K562 (cell line): ENCODE measurements at regions not wholly inside any gene's neighbourhood (a gene's known extent, or its start where the extent isn't known, plus 50 kb on each side); places are given as distances from the start of the nearest gene placed in this dataset.

Source experiments
- ATAC-seq: fragments of 200-7000 bp; cut with Tn5 transposase; 3 replicates; pipeline ENCODE4 v1.9.1; 2020; ENCODE audit warnings: moderate library complexity
- BruUV-seq: library from RNA; stranded (reverse); fragments of 400-500 nt; replicated peaks from 2 replicates; lab custom pipeline; 2021; lab: Mats Ljungman, UMichigan
- CTCF ChIA-PET: fragments of 300-600 bp; formaldehyde crosslinking; extraction: SDS; loops from one replicate; lab custom pipeline; 2021; ENCODE audit warnings: low intra/inter-chr PET ratio; lab: Yijun Ruan, JAX
- POLR2A ChIA-PET: fragments of 300-600, 350-650 bp; sonication (Branson Sonifier 250); formaldehyde crosslinking; extraction: SDS; loops from one replicate; lab custom pipeline; 2021; ENCODE audit warnings: antibody characterized with exemption, inconsistent platforms; lab: Yijun Ruan, JAX
- DNase-seq, 4 experiments: peaks; one replicate each; pipeline versions ENCODE4 v3.0.0 to v3.0.0-alpha.2; 2011 to 2018; ENCODE audit warnings: low spot score in 3 of 4, mixed read lengths in 3 of 4; ENCODE audit errors: extremely low read depth in 1 of 4
- FAIRE-seq: peaks from 2 replicates; lab custom pipeline; 2011; peaks lifted over from hg19 to GRCh38; lab: Jason Lieb, UNC
- H2AFZ ChIP-seq: 2 replicates; pipeline ENCODE4 v1.6.0; 2011; ENCODE audit warnings: low read depth, low read length, control low read depth, inconsistent platforms
- H3K27ac ChIP-seq: fragments of 200-600 bp; 3 replicates; pipeline ENCODE4 v1.8.0; 2011; ENCODE audit warnings: low read depth, mild to moderate bottlenecking, control low read depth, inconsistent platforms, low read length, moderate library complexity, mixed read lengths; ENCODE audit errors: extremely low read depth
- H3K27me3 ChIP-seq, 2 experiments: fragments of 300-600 bp in 1 of 2; 2 replicates in 1 of 2; 3 replicates in 1 of 2; pipeline versions ENCODE4 v1.6.0 to v1.8.0; 2011; ENCODE audit warnings: inconsistent platforms in 2 of 2, low read length in 2 of 2, mild to moderate bottlenecking in 1 of 2, mixed read lengths in 1 of 2, moderate library complexity in 1 of 2; ENCODE audit not compliant: control insufficient read depth in 2 of 2, insufficient read depth in 2 of 2
- H3K36me3 ChIP-seq: fragments of 300-600 bp; 3 replicates; pipeline ENCODE4 v1.8.0; 2011; ENCODE audit warnings: mild to moderate bottlenecking, low read length, inconsistent platforms; ENCODE audit not compliant: control insufficient read depth, insufficient read depth
- H3K4me1 ChIP-seq, 2 experiments: fragments of 200-600 bp in 1 of 2; replicated peaks in 1 of 2; 2 replicates in 1 of 2; 3 replicates in 1 of 2; pipeline versions ENCODE4 v1.5.1 to v1.8.0; 2011; ENCODE audit warnings: inconsistent platforms in 2 of 2, low read length in 2 of 2, mild to moderate bottlenecking in 1 of 2, mixed read lengths in 1 of 2, moderate library complexity in 1 of 2; ENCODE audit not compliant: control insufficient read depth in 2 of 2, insufficient read depth in 2 of 2
- H3K4me2 ChIP-seq: 2 replicates; pipeline ENCODE4 v1.6.1; 2011; ENCODE audit warnings: low read length, control low read depth, inconsistent platforms, mixed read lengths; ENCODE audit not compliant: insufficient read depth
- H3K4me3 ChIP-seq: fragments of 200-600 bp; sonication (generic), shearing (Covaris generic); 2 replicates; pipeline ENCODE4 v1.5.1; 2016; ENCODE audit warnings: control low read depth, inconsistent platforms
- H3K79me2 ChIP-seq: fragments of 200-600 bp; 3 replicates; pipeline ENCODE4 v1.8.0; 2011; ENCODE audit warnings: low read length, inconsistent platforms; ENCODE audit not compliant: control insufficient read depth, insufficient read depth
- H3K9ac ChIP-seq, 2 experiments: 2 replicates each; pipeline versions ENCODE4 v1.6.0 to v1.6.1; 2011; ENCODE audit warnings: low read depth in 2 of 2, low read length in 2 of 2, control low read depth in 1 of 2, inconsistent platforms in 1 of 2, mild to moderate bottlenecking in 1 of 2, mixed read lengths in 1 of 2; ENCODE audit not compliant: insufficient read depth in 1 of 2
- H3K9me1 ChIP-seq: one replicate; pipeline ENCODE4 v1.6.0; 2011; ENCODE audit warnings: inconsistent platforms, mild to moderate bottlenecking, low read length, moderate library complexity; ENCODE audit not compliant: control insufficient read depth, insufficient read depth
- H3K9me3 ChIP-seq: replicated peaks from 2 replicates; pipeline ENCODE4 v1.5.1; 2011; ENCODE audit warnings: low read depth, low read length, inconsistent platforms; ENCODE audit not compliant: control insufficient read depth, insufficient read depth
- H4K20me1 ChIP-seq: replicated peaks from 2 replicates; pipeline ENCODE4 v1.6.1; 2011; ENCODE audit warnings: low read length, inconsistent platforms, mixed read lengths; ENCODE audit not compliant: control insufficient read depth, insufficient read depth
- ILK ChIP-seq: fragments of 450-650 bp; IDR thresholded peaks from 2 replicates; pipeline ENCODE4 v1.6.1; 2016; ENCODE audit warnings: missing genetic modification characterization, low read depth, mild to moderate bottlenecking, missing compliant biosample characterization, moderate library complexity, borderline replicate concordance
- ZNF174 ChIP-seq: fragments of 250-450 bp; sonication (Bioruptor Pico); IDR thresholded peaks from 2 replicates; pipeline ENCODE4 v1.4.0; 2020; ENCODE audit warnings: mild to moderate bottlenecking
- ZNF239 ChIP-seq: fragments of 250-450 bp; sonication (Bioruptor Pico); IDR thresholded peaks from 2 replicates; pipeline ENCODE4 v1.4.0; 2020; ENCODE audit warnings: mild to moderate bottlenecking
- ZNF696 ChIP-seq: fragments of 250-450 bp; sonication (Bioruptor Pico); conservative IDR thresholded peaks from 2 replicates; pipeline ENCODE4 v1.4.0; 2020; ENCODE audit warnings: mild to moderate bottlenecking, moderate library complexity
- ZNF699 ChIP-seq: fragments of 250-450 bp; sonication (Bioruptor Pico); IDR thresholded peaks from 2 replicates; pipeline ENCODE4 v1.8.0; 2021; ENCODE audit warnings: mild to moderate bottlenecking, moderate library complexity; ENCODE audit not compliant: insufficient replicate concordance
- WGBS: fragments of 100-300 bp; shearing (Covaris generic); methylation state at CpG from one replicate; pipeline ENCODE4 v1.1.6; 2016; ENCODE audit warnings: low coverage, mixed read lengths; ENCODE audit not compliant: insufficient coverage; ENCODE audit errors: missing lambda C conversion rate; 5-methylcytosine and 5-hydroxymethylcytosine counted together
- in situ Hi-C: fragments of 300-500 bp; cut with MboI; formaldehyde crosslinking; loops from 4 replicates; pipeline ENCODE4 v1.15.0; 2018; ENCODE audit warnings: inconsistent platforms, mixed read lengths
- intact Hi-C: fragments of 100-400 bp; cut with micrococcal nuclease; formaldehyde crosslinking; loops from 2 replicates; pipeline ENCODE4 v1.14.2; 2022
- TF ChIP-seq, protein P1 (sequence below): sonication (generic); formaldehyde crosslinking; IDR thresholded peaks from 2 replicates; pipeline ENCODE4 v1.8.0; 2023; ENCODE audit warnings: mild to moderate bottlenecking, missing genetic modification reagents
- TF ChIP-seq, protein P2 (sequence below): fragments of 250-450 bp; sonication (Bioruptor Pico); IDR thresholded peaks from 2 replicates; pipeline ENCODE4 v1.4.0; 2020

DNA sequence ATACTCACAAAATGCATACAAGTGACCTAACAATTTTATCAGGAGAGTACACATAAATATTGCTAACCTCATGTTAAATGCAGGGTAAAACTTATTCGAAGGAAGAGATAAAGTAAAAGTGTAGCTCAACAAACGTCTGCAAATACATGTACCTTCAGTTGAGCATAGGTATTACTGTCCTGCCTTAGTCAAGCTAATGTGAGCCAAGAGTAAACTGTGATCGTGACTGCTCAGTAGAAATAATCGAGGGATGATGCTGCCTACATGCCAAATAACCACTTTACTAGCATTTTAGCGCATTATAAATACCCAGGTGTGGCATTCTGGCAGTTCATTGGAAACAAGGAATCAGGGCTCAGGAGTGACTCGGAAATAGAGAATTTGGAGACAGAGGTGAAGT, 779.5 kb downstream of the SOCS6 start (continued):
- TF ChIP-seq, protein P1, sequence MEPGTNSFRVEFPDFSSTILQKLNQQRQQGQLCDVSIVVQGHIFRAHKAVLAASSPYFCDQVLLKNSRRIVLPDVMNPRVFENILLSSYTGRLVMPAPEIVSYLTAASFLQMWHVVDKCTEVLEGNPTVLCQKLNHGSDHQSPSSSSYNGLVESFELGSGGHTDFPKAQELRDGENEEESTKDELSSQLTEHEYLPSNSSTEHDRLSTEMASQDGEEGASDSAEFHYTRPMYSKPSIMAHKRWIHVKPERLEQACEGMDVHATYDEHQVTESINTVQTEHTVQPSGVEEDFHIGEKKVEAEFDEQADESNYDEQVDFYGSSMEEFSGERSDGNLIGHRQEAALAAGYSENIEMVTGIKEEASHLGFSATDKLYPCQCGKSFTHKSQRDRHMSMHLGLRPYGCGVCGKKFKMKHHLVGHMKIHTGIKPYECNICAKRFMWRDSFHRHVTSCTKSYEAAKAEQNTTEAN (CRISPR knock-in tag), result no peak
- TF ChIP-seq ZNF174 (no peak), ILK (tag) (no peak)

DNA sequence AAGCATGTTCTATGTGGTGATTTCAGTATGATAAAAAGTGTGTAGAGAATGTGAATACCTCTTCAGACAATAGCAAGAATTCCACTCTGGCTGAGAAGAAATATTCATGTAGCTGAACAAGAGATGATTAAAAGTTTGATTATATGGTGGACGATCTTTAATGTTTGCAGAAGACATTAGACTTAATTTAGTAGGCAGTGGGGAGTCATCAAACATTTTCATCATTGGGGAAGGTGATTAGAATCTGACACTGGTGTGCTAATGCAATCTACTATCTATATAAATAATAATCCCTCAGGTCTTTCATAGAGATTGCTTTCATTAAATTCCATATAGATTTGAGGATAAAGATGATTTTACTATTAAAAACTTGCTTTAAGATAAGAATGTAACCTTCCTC, 761.0 kb downstream of the SOCS6 start:
- H2AFZ ChIP-seq, result no peak overlapping the region
- H3K27ac ChIP-seq, result no peak overlapping the region
- in situ Hi-C loops, result no loop called here
- FAIRE-seq, result no peak
- TF ChIP-seq, protein P2, sequence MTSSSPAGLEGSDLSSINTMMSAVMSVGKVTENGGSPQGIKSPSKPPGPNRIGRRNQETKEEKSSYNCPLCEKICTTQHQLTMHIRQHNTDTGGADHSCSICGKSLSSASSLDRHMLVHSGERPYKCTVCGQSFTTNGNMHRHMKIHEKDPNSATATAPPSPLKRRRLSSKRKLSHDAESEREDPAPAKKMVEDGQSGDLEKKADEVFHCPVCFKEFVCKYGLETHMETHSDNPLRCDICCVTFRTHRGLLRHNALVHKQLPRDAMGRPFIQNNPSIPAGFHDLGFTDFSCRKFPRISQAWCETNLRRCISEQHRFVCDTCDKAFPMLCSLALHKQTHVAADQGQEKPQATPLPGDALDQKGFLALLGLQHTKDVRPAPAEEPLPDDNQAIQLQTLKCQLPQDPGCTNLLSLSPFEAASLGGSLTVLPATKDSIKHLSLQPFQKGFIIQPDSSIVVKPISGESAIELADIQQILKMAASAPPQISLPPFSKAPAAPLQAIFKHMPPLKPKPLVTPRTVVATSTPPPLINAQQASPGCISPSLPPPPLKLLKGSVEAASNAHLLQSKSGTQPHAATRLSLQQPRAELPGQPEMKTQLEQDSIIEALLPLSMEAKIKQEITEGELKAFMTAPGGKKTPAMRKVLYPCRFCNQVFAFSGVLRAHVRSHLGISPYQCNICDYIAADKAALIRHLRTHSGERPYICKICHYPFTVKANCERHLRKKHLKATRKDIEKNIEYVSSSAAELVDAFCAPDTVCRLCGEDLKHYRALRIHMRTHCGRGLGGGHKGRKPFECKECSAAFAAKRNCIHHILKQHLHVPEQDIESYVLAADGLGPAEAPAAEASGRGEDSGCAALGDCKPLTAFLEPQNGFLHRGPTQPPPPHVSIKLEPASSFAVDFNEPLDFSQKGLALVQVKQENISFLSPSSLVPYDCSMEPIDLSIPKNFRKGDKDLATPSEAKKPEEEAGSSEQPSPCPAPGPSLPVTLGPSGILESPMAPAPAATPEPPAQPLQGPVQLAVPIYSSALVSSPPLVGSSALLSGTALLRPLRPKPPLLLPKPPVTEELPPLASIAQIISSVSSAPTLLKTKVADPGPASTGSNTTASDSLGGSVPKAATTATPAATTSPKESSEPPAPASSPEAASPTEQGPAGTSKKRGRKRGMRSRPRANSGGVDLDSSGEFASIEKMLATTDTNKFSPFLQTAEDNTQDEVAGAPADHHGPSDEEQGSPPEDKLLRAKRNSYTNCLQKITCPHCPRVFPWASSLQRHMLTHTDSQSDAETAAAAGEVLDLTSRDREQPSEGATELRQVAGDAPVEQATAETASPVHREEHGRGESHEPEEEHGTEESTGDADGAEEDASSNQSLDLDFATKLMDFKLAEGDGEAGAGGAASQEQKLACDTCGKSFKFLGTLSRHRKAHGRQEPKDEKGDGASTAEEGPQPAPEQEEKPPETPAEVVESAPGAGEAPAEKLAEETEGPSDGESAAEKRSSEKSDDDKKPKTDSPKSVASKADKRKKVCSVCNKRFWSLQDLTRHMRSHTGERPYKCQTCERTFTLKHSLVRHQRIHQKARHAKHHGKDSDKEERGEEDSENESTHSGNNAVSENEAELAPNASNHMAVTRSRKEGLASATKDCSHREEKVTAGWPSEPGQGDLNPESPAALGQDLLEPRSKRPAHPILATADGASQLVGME (CRISPR knock-in tag), result no peak
- TF ChIP-seq ZNF699 (CRISPR knock-in tag) (no peak), ZNF239 (no peak), ZNF696 (no peak)
- H3K9me3 ChIP-seq, result no peaks in the 10 kb centered on the region
- BruUV-seq, result no TSS peak
- no peaks in the 10 kb centered on the region for H3K9me1 ChIP-seq
- no peaks in the 10 kb centered on the region for H3K79me2 ChIP-seq
- H3K4me1 ChIP-seq, result no peaks in the 10 kb centered on the region
- H3K36me3 ChIP-seq, result no peaks in the 10 kb centered on the region
- CTCF ChIA-PET, result no interaction called here
- H4K20me1 ChIP-seq, result no peaks in the 10 kb centered on the region
- H3K4me3 ChIP-seq, result no peak overlapping the region
- no peak overlapping the region for H3K4me2 ChIP-seq
- 0% methylated on average over 1 of the region's 1 CpG for WGBS
- DNase-seq, result no peak
- POLR2A ChIA-PET, result no interaction called here
- intact Hi-C loops, result no loop called here
- H3K9ac ChIP-seq, result no peak overlapping the region
- ATAC-seq, result no peak
- H3K27me3 ChIP-seq, result no peaks in the 10 kb centered on the region
